ENCODE measurements at regions not wholly inside any gene's neighbourhood (a gene's known extent, or its start where the extent isn't known, plus 50 kb on each side); places are given as distances from the start of the nearest gene placed in this dataset.

DNA sequence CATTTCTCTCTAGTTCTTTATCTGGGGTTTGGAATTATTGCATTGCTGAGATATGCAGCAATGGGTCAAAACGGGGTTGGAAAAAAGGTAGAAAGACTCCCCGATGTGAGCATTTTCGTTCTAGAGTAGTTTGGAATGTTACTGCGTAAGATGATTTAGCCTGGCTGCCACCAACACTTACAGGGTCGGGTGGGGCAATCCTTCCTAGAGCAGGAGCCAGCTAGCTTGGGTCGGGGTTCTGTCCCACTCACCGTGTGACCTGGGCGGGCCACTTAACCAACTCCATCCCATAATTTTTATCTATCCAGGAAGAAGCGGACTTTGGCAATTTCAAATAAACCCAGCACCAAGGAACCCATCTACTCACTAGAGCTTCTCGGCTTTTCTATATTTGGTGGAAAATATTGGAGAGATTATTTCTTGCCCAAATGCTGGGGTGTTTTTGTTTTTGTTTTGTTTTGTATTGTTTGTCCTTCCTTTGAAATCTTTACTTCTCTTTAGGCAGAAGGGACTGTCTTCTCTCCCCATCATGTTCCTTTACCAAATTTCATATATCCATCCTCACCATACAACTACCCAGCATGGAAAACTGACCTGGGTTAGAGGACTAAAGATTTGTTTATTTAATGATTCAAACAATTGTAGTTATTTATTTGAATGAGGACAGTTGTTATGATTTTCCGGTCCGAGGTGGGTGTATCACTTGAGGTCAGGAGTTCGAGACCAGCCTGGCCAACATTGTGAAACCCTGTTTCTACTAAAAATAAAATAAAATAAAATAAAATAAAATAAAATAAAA lies 72.4 kb downstream of the GPX5 start:
- TF ChIP-seq FOSB (CRISPR knock-in tag; IDR thresholded peaks at IDR 0.05), result no peak
- no peak for TF ChIP-seq BHLHE40 (IDR thresholded peaks at IDR 0.05; ENCODE audit: low read depth, low read length)
- TF ChIP-seq CTCF (IDR thresholded peaks at IDR 0.05), result no peak

All from A549 (cell line).